HCT116 (cell line): ENCODE measurements at regions not wholly inside any gene's neighbourhood (a gene's known extent, or its start where the extent isn't known, plus 50 kb on each side); places are given as distances from the start of the nearest gene placed in this dataset.

Experiments used
- CTCF ChIP-seq, 3 experiments: fragments of 200-600 bp in 1 of 3; sonication (generic) in 1 of 3; IDR thresholded peaks in 2 of 3; conservative IDR thresholded peaks in 1 of 3; 2 replicates each; pipeline ENCODE4 v1.5.1; 2012 to 2017; ENCODE audit warnings: low read depth in 2 of 3, low read length in 2 of 3, antibody characterized with exemption in 1 of 3, borderline replicate concordance in 1 of 3, control low read depth in 1 of 3, mild to moderate bottlenecking in 1 of 3, mixed read lengths in 1 of 3, mixed run types in 1 of 3, moderate library complexity in 1 of 3; ENCODE audit not compliant: insufficient read depth in 1 of 3
- FOSL1 ChIP-seq: IDR thresholded peaks from 2 replicates; pipeline ENCODE4 v1.6.1; 2012; ENCODE audit warnings: low read depth
- POLR2A ChIP-seq: IDR thresholded peaks from 2 replicates; pipeline ENCODE4 v1.7.0; 2011; ENCODE audit warnings: borderline replicate concordance; ENCODE audit not compliant: insufficient read depth, insufficient read length; ENCODE audit errors: extremely low read depth
- POLR2AphosphoS5 ChIP-seq: IDR thresholded peaks from 2 replicates; pipeline ENCODE4 v1.6.1; 2011; ENCODE audit warnings: mild to moderate bottlenecking, low read depth, low read length, moderate library complexity
- SP1 ChIP-seq: IDR thresholded peaks from 2 replicates; pipeline ENCODE4 v1.6.1; 2012; ENCODE audit warnings: low read depth
- YY1 ChIP-seq: IDR thresholded peaks from 2 replicates; pipeline ENCODE4 v1.6.1; 2011; ENCODE audit warnings: low read length, low read depth, moderate library complexity, mild to moderate bottlenecking; ENCODE audit not compliant: insufficient replicate concordance; ENCODE audit errors: extremely low read depth

GRCh38 chr6:134413241-134413643 lies 95.3 kb upstream of the SGK1 start:
- no peak for TF ChIP-seq YY1
- no peak for TF ChIP-seq CTCF (IDR thresholded peaks at IDR 0.05 in 2 of 3, conservative IDR thresholded peaks at IDR 0.05 in 1 of 3; ENCODE audit: borderline replicate concordance in 1 of 3, insufficient read depth in 1 of 3, low read depth in 2 of 3, low read length in 2 of 3)
- no peak for TF ChIP-seq POLR2AphosphoS5
- no peak for TF ChIP-seq SP1
- no peak for TF ChIP-seq POLR2A
- no peak for TF ChIP-seq FOSL1
